HCT116 (cell line): ENCODE measurements at regions not wholly inside any gene's neighbourhood (a gene's known extent, or its start where the extent isn't known, plus 50 kb on each side); places are given as distances from the start of the nearest gene placed in this dataset.

ENCODE experiments used
- ATAC-seq: fragments of 200-7000 bp; cut with Tn5 transposase; 2 replicates; pipeline ENCODE4 v1.9.1; 2020; ENCODE audit warnings: mild to moderate bottlenecking, moderate library complexity
- BruUV-seq: library from RNA; stranded (reverse); fragments of 400-500 nt; replicated peaks from 2 replicates; lab custom pipeline; 2021; lab: Mats Ljungman, UMichigan
- CTCF ChIA-PET: fragments of 300-600 bp; sonication (Branson Sonifier 250); formaldehyde crosslinking; loops from one replicate; lab custom pipeline; 2021; ENCODE audit warnings: antibody characterized with exemption; lab: Charles Lee
- POLR2A ChIA-PET: fragments of 300-600, 350-600 bp; sonication (Branson Sonifier 250); formaldehyde crosslinking; loops from one replicate; lab custom pipeline; 2021; ENCODE audit warnings: antibody characterized with exemption; lab: Charles Lee
- RAD21 ChIA-PET, 2 experiments: fragments of 300-600 bp; sonication (Branson Sonifier 250); formaldehyde crosslinking; loops; one replicate each; lab custom pipeline; 2023; ENCODE audit warnings: low total read pairs in 2 of 2; ENCODE audit not compliant: uncharacterized antibody in 2 of 2, unreplicated experiment in 2 of 2, low non-redundant PET in 1 of 2; lab: Charles Lee
- DNase-seq: peaks from one replicate; pipeline ENCODE4 v3.0.0-alpha.2; 2010; ENCODE audit warnings: low read depth, low spot score
- H2AFZ ChIP-seq: fragments of 200-600 bp; shearing (Covaris generic), sonication (generic); 2 replicates; pipeline ENCODE4 v1.6.1; 2017; ENCODE audit warnings: low read depth, mixed run types, mixed read lengths, antibody characterized with exemption, low read length; ENCODE audit not compliant: poor library complexity, severe bottlenecking
- H3K27ac ChIP-seq: 2 replicates; pipeline ENCODE4 v1.5.1; 2012; ENCODE audit warnings: low read depth, low read length
- H3K27me3 ChIP-seq: fragments of 200-600 bp; sonication (generic); 2 replicates; pipeline ENCODE4 v1.6.1; 2016; ENCODE audit warnings: mixed run types, low read length, mixed read lengths; ENCODE audit not compliant: insufficient read depth
- H3K36me3 ChIP-seq, 2 experiments: fragments of 200-500 bp in 1 of 2; fragments of 200-600 bp in 1 of 2; sonication (Bioruptor generic) in 1 of 2; sonication (generic) in 1 of 2; 2 replicates each; pipeline versions ENCODE4 v1.5.1 to v1.6.1; 2014 to 2016; ENCODE audit warnings: low read length in 2 of 2, inconsistent platforms in 1 of 2, mixed read lengths in 1 of 2, mixed run types in 1 of 2; ENCODE audit not compliant: insufficient read depth in 2 of 2, control insufficient read depth in 1 of 2
- H3K4me1 ChIP-seq, 2 experiments: fragments of 200-600 bp in 1 of 2; sonication (generic) in 1 of 2; 2 replicates each; pipeline versions ENCODE4 v1.5.1 to v1.6.1; 2012 to 2017; ENCODE audit warnings: low read length in 2 of 2, inconsistent platforms in 1 of 2, mild to moderate bottlenecking in 1 of 2, mixed read lengths in 1 of 2, mixed run types in 1 of 2, moderate library complexity in 1 of 2; ENCODE audit not compliant: insufficient read depth in 2 of 2, control insufficient read depth in 1 of 2
- H3K4me2 ChIP-seq: fragments of 200-600 bp; sonication (generic); 2 replicates; pipeline ENCODE4 v1.6.1; 2017; ENCODE audit warnings: mixed run types, low read length, mixed read lengths
- H3K4me3 ChIP-seq, 2 experiments: fragments of 200-600 bp in 1 of 2; sonication (generic) in 1 of 2; replicated peaks in 1 of 2; 2 replicates each; pipeline ENCODE4 v1.5.1; 2011 to 2016; ENCODE audit warnings: low read length in 2 of 2, control low read depth in 1 of 2, low read depth in 1 of 2, mild to moderate bottlenecking in 1 of 2, mixed read lengths in 1 of 2, mixed run types in 1 of 2
- H3K79me2 ChIP-seq: fragments of 200-600 bp; sonication (generic); 2 replicates; pipeline ENCODE4 v1.6.1; 2017; ENCODE audit warnings: mild to moderate bottlenecking, mixed run types, low read length, moderate library complexity, mixed read lengths; ENCODE audit not compliant: insufficient read depth
- H3K9ac ChIP-seq: fragments of 200-600 bp; sonication (generic); 2 replicates; pipeline ENCODE4 v1.6.1; 2016; ENCODE audit warnings: low read length, mixed read lengths
- H3K9me2 ChIP-seq: fragments of 200-600 bp; sonication (generic), shearing (Covaris generic); 2 replicates; pipeline ENCODE4 v1.6.1; 2017; ENCODE audit warnings: mixed run types, mild to moderate bottlenecking, moderate library complexity; ENCODE audit not compliant: insufficient read depth
- H3K9me3 ChIP-seq, 2 experiments: fragments of 200-500 bp in 1 of 2; fragments of 200-600 bp in 1 of 2; sonication (Bioruptor generic) in 1 of 2; sonication (generic) in 1 of 2; 2 replicates each; pipeline ENCODE4 v1.6.1; 2014 to 2017; ENCODE audit warnings: low read length in 2 of 2, mixed read lengths in 2 of 2, inconsistent platforms in 1 of 2, low read depth in 1 of 2, mild to moderate bottlenecking in 1 of 2, mixed run types in 1 of 2, moderate library complexity in 1 of 2; ENCODE audit not compliant: control insufficient read depth in 1 of 2, insufficient read depth in 1 of 2
- H4K20me1 ChIP-seq: fragments of 200-600 bp; sonication (generic), shearing (Covaris generic); 2 replicates; pipeline ENCODE4 v1.6.1; 2017; ENCODE audit warnings: mixed run types, mild to moderate bottlenecking, moderate library complexity; ENCODE audit not compliant: insufficient read depth
- CBX3 ChIP-seq: IDR thresholded peaks from 2 replicates; pipeline ENCODE4 v1.6.1; 2012; ENCODE audit warnings: low read depth
- CEBPB ChIP-seq: IDR thresholded peaks from 2 replicates; pipeline ENCODE4 v1.6.1; 2012; ENCODE audit warnings: low read depth
- EGR1 ChIP-seq: IDR thresholded peaks from 2 replicates; pipeline ENCODE4 v1.6.1; 2012; ENCODE audit warnings: low read depth
- ELF1 ChIP-seq: IDR thresholded peaks from 2 replicates; pipeline ENCODE4 v1.6.1; 2012; ENCODE audit warnings: low read depth, borderline replicate concordance
- EZH2 ChIP-seq: fragments of 200-600 bp; sonication (generic); IDR thresholded peaks from 2 replicates; pipeline ENCODE4 v1.6.1; 2017; ENCODE audit warnings: antibody characterized with exemption, mixed run types
- EZH2phosphoT487 ChIP-seq: fragments of 200-600 bp; IDR thresholded peaks from 2 replicates; pipeline ENCODE4 v1.6.1; 2018; ENCODE audit warnings: antibody characterized with exemption, borderline replicate concordance
- RAD21 ChIP-seq: IDR thresholded peaks from 2 replicates; pipeline ENCODE4 v1.6.1; 2012; ENCODE audit warnings: low read depth, mild to moderate bottlenecking
- SP1 ChIP-seq: IDR thresholded peaks from 2 replicates; pipeline ENCODE4 v1.6.1; 2012; ENCODE audit warnings: low read depth
- SRF ChIP-seq: IDR thresholded peaks from 2 replicates; pipeline ENCODE4 v1.6.1; 2012; ENCODE audit warnings: low read depth
- TCF7L2 ChIP-seq: IDR thresholded peaks from 2 replicates; pipeline ENCODE4 v1.7.0; 2011; ENCODE audit warnings: borderline replicate concordance, inconsistent platforms; ENCODE audit not compliant: insufficient read depth, insufficient read length; ENCODE audit errors: extremely low read depth
- ZFX ChIP-seq: fragments of 450-650 bp; IDR thresholded peaks from 2 replicates; pipeline ENCODE4 v1.6.1; 2017
- ZNF274 ChIP-seq: fragments of 200-500 bp; sonication (Bioruptor generic); IDR thresholded peaks from 2 replicates; pipeline ENCODE4 v1.6.1; 2014; ENCODE audit warnings: mild to moderate bottlenecking, low read depth, low read length, inconsistent platforms
- intact Hi-C: fragments of 100-400 bp; cut with micrococcal nuclease; formaldehyde crosslinking; loops from 2 replicates; pipeline ENCODE4 v1.10.0; 2022
- TF ChIP-seq, protein P1 (sequence below): IDR thresholded peaks from 2 replicates; pipeline ENCODE4 v1.6.1; 2012; ENCODE audit warnings: low read depth
- TF ChIP-seq, protein P2 (sequence below): IDR thresholded peaks from 2 replicates; pipeline ENCODE4 v1.6.1; 2012
- TF ChIP-seq, protein P3 (sequence below), 3 experiments: fragments of 200-600 bp in 1 of 3; sonication (generic) in 1 of 3; IDR thresholded peaks in 2 of 3; conservative IDR thresholded peaks in 1 of 3; 2 replicates each; pipeline ENCODE4 v1.5.1; 2012 to 2017; ENCODE audit warnings: low read depth in 2 of 3, low read length in 2 of 3, antibody characterized with exemption in 1 of 3, borderline replicate concordance in 1 of 3, control low read depth in 1 of 3, mild to moderate bottlenecking in 1 of 3, mixed read lengths in 1 of 3, mixed run types in 1 of 3, moderate library complexity in 1 of 3; ENCODE audit not compliant: insufficient read depth in 1 of 3

DNA sequence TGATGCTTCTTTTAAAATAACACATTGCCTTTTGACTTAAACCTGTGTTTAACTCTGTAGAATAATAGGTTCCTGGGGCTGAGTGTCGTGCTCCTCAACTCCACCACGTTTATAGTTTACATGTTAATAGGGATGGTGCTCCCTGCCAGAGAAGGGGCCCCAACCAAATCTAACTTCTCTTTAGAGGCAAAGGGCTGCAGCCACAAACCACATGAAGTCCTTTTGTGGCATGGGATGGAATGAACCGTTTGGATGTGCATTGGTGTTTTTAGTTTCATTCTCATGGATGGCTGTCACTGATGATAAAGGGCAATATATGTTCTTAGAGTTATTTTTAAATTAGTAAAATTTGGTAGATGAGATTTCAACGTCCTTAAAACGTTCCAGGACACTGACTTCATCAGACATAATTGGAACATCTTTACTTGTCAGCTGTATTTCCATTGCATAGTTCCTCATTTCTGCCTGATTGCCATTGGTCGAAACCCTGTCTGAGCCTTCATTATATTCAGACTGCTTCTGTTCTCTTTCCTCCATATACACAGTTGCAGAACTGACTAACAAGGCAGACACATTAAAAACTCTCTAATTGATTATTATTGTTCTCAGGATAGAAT is 60.4 kb upstream of the HPF1 start:
- no peaks in the 10 kb centered on the region for H3K36me3 ChIP-seq
- intact Hi-C loops, result no loop called here
- POLR2A ChIA-PET, result no interaction called here
- H3K4me3 ChIP-seq, result no peak overlapping the region
- peaks cover 0 to 6% of the 10 kb centered on the region in 2 experiments; a peak in 2 of 4 replicates for H3K4me1 ChIP-seq
- H3K4me2 ChIP-seq, result no peak overlapping the region
- DNase-seq (no peak), ATAC-seq (no peak)
- RAD21 ChIA-PET, result no interaction called here
- no peak overlapping the region for H2AFZ ChIP-seq
- H3K27ac ChIP-seq, result no peak overlapping the region
- no peaks in the 10 kb centered on the region for H3K79me2 ChIP-seq
- BruUV-seq, result no TSS peak
- H3K9me2 ChIP-seq, result no peaks in the 10 kb centered on the region
- H3K9ac ChIP-seq, result no peak overlapping the region
- no peaks in the 10 kb centered on the region for H4K20me1 ChIP-seq
- TF ChIP-seq CBX3 (no peak), EGR1 (no peak), ELF1 (no peak), EZH2phosphoT487 (no peak), CEBPB (no peak), ZFX (no peak), SP1 (no peak), TCF7L2 (no peak), ZNF274 (no peak), SRF (no peak), RAD21 (no peak), EZH2 (no peak)
- TF ChIP-seq, protein P1, sequence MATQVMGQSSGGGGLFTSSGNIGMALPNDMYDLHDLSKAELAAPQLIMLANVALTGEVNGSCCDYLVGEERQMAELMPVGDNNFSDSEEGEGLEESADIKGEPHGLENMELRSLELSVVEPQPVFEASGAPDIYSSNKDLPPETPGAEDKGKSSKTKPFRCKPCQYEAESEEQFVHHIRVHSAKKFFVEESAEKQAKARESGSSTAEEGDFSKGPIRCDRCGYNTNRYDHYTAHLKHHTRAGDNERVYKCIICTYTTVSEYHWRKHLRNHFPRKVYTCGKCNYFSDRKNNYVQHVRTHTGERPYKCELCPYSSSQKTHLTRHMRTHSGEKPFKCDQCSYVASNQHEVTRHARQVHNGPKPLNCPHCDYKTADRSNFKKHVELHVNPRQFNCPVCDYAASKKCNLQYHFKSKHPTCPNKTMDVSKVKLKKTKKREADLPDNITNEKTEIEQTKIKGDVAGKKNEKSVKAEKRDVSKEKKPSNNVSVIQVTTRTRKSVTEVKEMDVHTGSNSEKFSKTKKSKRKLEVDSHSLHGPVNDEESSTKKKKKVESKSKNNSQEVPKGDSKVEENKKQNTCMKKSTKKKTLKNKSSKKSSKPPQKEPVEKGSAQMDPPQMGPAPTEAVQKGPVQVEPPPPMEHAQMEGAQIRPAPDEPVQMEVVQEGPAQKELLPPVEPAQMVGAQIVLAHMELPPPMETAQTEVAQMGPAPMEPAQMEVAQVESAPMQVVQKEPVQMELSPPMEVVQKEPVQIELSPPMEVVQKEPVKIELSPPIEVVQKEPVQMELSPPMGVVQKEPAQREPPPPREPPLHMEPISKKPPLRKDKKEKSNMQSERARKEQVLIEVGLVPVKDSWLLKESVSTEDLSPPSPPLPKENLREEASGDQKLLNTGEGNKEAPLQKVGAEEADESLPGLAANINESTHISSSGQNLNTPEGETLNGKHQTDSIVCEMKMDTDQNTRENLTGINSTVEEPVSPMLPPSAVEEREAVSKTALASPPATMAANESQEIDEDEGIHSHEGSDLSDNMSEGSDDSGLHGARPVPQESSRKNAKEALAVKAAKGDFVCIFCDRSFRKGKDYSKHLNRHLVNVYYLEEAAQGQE, result no peak
- TF ChIP-seq, protein P2, sequence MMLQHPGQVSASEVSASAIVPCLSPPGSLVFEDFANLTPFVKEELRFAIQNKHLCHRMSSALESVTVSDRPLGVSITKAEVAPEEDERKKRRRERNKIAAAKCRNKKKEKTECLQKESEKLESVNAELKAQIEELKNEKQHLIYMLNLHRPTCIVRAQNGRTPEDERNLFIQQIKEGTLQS, result no peak
- TF ChIP-seq, protein P3, sequence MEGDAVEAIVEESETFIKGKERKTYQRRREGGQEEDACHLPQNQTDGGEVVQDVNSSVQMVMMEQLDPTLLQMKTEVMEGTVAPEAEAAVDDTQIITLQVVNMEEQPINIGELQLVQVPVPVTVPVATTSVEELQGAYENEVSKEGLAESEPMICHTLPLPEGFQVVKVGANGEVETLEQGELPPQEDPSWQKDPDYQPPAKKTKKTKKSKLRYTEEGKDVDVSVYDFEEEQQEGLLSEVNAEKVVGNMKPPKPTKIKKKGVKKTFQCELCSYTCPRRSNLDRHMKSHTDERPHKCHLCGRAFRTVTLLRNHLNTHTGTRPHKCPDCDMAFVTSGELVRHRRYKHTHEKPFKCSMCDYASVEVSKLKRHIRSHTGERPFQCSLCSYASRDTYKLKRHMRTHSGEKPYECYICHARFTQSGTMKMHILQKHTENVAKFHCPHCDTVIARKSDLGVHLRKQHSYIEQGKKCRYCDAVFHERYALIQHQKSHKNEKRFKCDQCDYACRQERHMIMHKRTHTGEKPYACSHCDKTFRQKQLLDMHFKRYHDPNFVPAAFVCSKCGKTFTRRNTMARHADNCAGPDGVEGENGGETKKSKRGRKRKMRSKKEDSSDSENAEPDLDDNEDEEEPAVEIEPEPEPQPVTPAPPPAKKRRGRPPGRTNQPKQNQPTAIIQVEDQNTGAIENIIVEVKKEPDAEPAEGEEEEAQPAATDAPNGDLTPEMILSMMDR (IDR thresholded peaks at IDR 0.05 in 2 of 3, conservative IDR thresholded peaks at IDR 0.05 in 1 of 3; ENCODE audit: borderline replicate concordance in 1 of 3, insufficient read depth in 1 of 3, low read depth in 2 of 3, low read length in 2 of 3), result no peak
- H3K27me3 ChIP-seq, result no peaks in the 10 kb centered on the region
- H3K9me3 ChIP-seq, result no peaks in the 10 kb centered on the region
- CTCF ChIA-PET, result no interaction called here
